Vagina (tissue), 2 donors: ENCODE measurements at regions not wholly inside any gene's neighbourhood (a gene's known extent, or its start where the extent isn't known, plus 50 kb on each side); places are given as distances from the start of the nearest gene placed in this dataset.

Experiments
- DNase-seq, 2 donors: peaks; one replicate each; pipeline ENCODE4 v3.0.0-alpha.2; 2017; ENCODE audit errors: extremely low spot score in 2 of 2
- H3K27ac ChIP-seq: fragments of 200-600 bp; sonication (generic); one replicate; pipeline ENCODE4 v1.5.1; 2019
- H3K27me3 ChIP-seq: fragments of 200-600 bp; sonication (generic); one replicate; pipeline ENCODE4 v1.5.1; 2019
- H3K36me3 ChIP-seq, 2 donors: fragments of 200-600 bp; sonication (generic); one replicate each; pipeline ENCODE4 v1.5.1; 2017 to 2019
- H3K4me1 ChIP-seq: fragments of 200-600 bp; sonication (generic); one replicate; pipeline ENCODE4 v1.5.1; 2019
- H3K4me3 ChIP-seq, 2 donors: fragments of 200-600 bp; sonication (generic); 1 replicate in 1 of 2; 2 replicates in 1 of 2; pipeline ENCODE4 v1.5.1; 2016 to 2019
- H3K9me3 ChIP-seq: fragments of 200-600 bp; sonication (generic); one replicate; pipeline ENCODE4 v1.5.1; 2019
- POLR2A ChIP-seq, 2 donors: fragments of 450-650 bp; IDR thresholded peaks; one replicate each; pipeline ENCODE4 v1.6.1; 2017; ENCODE audit warnings: antibody characterized with exemption in 2 of 2, mild to moderate bottlenecking in 2 of 2, moderate library complexity in 2 of 2
- POLR2AphosphoS5 ChIP-seq, 2 donors: sonication (generic); formaldehyde crosslinking; IDR thresholded peaks; one replicate each; pipeline ENCODE4 v1.9.0; 2017; ENCODE audit warnings: antibody characterized with exemption in 2 of 2, mild to moderate bottlenecking in 2 of 2, low read depth in 1 of 2; ENCODE audit not compliant: insufficient read depth in 1 of 2
- intact Hi-C: fragments of 100-400 bp; cut with DNase I; formaldehyde crosslinking; loops from one replicate; pipeline ENCODE4 v1.15.1; 2023
- TF ChIP-seq, protein P1 (sequence below), 3 experiments: fragments of 450-650 bp in 2 of 3; fragments of 200-600 bp in 1 of 3; sonication (generic) in 1 of 3; IDR thresholded peaks; one replicate each; pipeline ENCODE4 v1.5.1; 2017 to 2019; ENCODE audit warnings: antibody characterized with exemption in 3 of 3, mild to moderate bottlenecking in 2 of 3, moderate library complexity in 2 of 3

DNA sequence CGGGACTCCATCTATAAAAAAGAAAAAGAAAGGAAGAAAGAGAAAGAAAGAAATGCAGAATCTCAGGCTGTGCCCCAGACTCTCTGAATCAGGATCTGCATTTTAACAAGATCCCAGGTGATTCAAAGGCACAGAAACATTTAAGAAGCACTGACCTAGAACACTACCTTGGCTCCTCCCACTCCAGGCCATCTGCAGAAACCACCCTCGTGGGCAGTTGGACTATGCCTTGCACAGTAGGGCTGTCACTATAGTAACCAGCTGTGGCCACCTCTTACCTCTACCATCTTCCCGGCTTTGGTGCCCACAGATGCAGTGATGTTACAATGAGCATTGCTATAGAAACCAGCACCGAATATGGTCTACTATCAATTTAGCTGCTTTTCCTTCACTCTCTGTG lies 110.9 kb upstream of the PWP1 start:
- Histone ChIP-seq H3K4me3 (no peak overlapping the region), H3K27ac (no peak overlapping the region), H3K36me3 (no peaks in the 10 kb centered on the region), H3K27me3 (no peaks in the 10 kb centered on the region), H3K9me3 (no peaks in the 10 kb centered on the region), H3K4me1 (no peaks in the 10 kb centered on the region)
- intact Hi-C loops = no loop called here
- no peak for DNase-seq
- TF ChIP-seq POLR2A (IDR thresholded peaks at IDR 0.05) = no peak

DNA sequence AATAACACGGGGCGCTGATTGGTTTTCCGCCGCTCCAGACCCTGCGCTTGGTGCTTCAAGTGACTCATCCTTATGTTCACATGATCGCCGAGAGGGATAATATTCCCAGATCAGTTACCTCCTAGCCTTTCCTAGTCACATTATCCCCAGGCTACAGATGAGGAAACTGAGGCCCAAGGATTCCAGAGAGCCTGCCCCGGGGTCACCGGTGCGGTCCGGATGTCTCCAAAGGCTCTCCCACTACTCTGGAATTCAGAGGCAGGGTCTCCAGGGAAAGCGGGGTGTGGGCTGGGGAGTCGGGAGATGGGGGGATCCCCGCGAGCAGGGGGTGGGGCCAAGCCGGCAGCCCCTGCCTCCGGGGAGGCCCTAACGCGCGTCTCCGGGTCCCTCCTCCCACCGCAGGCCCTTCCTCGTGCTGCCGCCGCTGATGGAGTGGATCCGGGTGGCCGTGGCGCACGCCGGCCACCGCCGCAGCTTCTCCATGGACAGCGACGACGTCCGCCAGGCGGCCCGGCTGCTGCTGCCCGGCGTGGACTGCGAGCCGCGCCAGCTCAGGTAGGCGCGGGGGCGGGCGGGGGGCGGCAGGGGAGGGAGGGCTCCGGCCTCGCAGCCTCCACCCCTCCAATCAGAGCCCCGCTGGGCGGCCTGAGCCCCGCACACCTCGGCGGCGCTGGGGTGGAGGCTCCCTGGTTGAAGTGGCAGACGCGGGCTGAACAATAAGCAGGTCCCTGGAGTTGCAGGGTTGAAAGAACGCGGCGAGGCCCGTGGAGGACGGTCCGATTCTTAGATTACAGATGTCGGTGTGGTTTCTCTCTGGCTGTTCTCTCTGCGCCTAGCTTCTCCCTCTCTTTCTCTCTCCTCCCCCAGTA lies 104.6 kb upstream of the PWP1 start:
- DNase-seq = no peak
- H3K36me3 ChIP-seq = no peaks in the 10 kb centered on the region
- no peaks in the 10 kb centered on the region for H3K9me3 ChIP-seq
- no peaks in the 10 kb centered on the region for H3K27me3 ChIP-seq
- intact Hi-C loops = no loop called here
- no peak overlapping the region for H3K27ac ChIP-seq
- H3K4me3 ChIP-seq = peak overlapping the region; percentile 12 to 24
- no peak for TF ChIP-seq POLR2A (IDR thresholded peaks at IDR 0.05)
- TF ChIP-seq POLR2AphosphoS5 (IDR thresholded peaks at IDR 0.05; ENCODE audit: insufficient read depth in 1 of 2, low read depth in 1 of 2) = no peak
- H3K4me1 ChIP-seq = no peaks in the 10 kb centered on the region

DNA sequence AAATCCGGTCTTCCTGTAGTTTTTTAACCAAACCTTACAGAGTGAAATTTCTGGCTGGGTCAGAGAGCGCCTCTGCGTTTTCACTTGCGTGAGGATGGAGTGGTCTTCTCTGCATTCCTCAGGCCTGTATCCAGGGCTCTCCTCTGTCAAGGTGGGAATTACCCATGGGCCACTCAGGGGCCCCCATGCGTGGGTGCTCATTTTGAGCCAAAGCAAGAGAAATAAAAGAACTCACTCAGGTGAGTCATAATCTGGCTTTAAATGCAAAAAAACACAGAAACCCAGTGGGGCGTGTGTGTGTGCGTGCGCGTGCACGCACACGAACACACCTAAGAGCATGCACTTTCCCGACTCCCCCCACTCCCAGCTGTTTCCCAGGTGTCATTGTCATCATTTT lies 104.0 kb upstream of the PWP1 start:
- H3K4me3 ChIP-seq = peak overlapping the region; percentile 12 to 24
- H3K9me3 ChIP-seq = no peaks in the 10 kb centered on the region
- no peaks in the 10 kb centered on the region for H3K36me3 ChIP-seq
- intact Hi-C loops = no loop called here
- no peaks in the 10 kb centered on the region for H3K27me3 ChIP-seq
- no peak for TF ChIP-seq POLR2AphosphoS5 (IDR thresholded peaks at IDR 0.05; ENCODE audit: insufficient read depth in 1 of 2, low read depth in 1 of 2)
- TF ChIP-seq, protein P1, sequence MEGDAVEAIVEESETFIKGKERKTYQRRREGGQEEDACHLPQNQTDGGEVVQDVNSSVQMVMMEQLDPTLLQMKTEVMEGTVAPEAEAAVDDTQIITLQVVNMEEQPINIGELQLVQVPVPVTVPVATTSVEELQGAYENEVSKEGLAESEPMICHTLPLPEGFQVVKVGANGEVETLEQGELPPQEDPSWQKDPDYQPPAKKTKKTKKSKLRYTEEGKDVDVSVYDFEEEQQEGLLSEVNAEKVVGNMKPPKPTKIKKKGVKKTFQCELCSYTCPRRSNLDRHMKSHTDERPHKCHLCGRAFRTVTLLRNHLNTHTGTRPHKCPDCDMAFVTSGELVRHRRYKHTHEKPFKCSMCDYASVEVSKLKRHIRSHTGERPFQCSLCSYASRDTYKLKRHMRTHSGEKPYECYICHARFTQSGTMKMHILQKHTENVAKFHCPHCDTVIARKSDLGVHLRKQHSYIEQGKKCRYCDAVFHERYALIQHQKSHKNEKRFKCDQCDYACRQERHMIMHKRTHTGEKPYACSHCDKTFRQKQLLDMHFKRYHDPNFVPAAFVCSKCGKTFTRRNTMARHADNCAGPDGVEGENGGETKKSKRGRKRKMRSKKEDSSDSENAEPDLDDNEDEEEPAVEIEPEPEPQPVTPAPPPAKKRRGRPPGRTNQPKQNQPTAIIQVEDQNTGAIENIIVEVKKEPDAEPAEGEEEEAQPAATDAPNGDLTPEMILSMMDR (IDR thresholded peaks at IDR 0.05) = no peak
- no peak for TF ChIP-seq POLR2A (IDR thresholded peaks at IDR 0.05)
- no peak overlapping the region for H3K27ac ChIP-seq
- no peaks in the 10 kb centered on the region for H3K4me1 ChIP-seq
- no peak for DNase-seq

DNA sequence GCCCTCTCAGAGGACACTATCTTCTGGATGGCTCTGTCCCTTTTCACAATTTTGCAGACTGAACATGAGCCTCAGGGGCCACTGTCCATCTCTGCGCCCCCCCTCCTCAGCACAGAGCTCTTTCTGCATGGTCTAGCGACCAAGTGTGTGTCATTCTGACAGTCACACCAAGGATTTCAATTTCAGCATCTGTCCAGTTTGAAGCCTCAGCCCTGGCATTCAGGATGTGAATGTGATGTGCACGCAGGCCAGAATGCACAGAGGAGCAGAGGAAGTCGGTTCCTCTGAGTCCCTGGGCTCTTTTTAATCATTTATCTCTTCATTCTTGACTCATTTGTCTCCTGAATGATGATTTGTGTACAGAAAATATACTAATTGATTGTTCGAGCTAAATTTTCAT lies 102.0 kb upstream of the PWP1 start:
- H3K36me3 ChIP-seq = no peaks in the 10 kb centered on the region

DNA sequence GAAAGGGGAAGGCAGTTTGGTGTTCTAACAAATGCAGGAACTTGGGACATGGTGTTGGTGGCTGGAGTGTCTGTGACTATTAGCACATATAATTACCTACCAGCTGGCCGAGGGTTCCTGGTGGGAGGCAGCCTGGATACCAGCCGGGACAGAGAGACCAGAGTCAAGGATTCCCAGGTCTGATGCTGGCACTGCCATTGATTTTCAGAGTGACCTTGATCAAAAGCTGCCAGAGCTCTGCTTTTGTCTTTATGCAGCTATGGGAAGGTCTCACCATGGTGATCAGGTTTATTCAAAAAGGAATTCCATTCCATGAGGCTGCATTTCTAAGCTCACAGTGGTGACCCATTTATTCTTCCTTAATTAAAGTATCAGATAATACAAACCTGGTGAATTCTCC lies 101.0 kb upstream of the PWP1 start:
- Histone ChIP-seq H3K36me3 (no peaks in the 10 kb centered on the region), H3K4me3 (no peak overlapping the region), H3K27ac (no peak overlapping the region), H3K9me3 (no peaks in the 10 kb centered on the region), H3K4me1 (no peaks in the 10 kb centered on the region), H3K27me3 (no peaks in the 10 kb centered on the region)
- TF ChIP-seq POLR2AphosphoS5 (IDR thresholded peaks at IDR 0.05; ENCODE audit: insufficient read depth in 1 of 2, low read depth in 1 of 2) (no peak), POLR2A (IDR thresholded peaks at IDR 0.05) (no peak)
- TF ChIP-seq, protein P1 (IDR thresholded peaks at IDR 0.05) = no peak
- no peak for DNase-seq
- intact Hi-C loops = no loop called here

More for the DNA sequence above, 102.0 kb upstream of the PWP1 start:
- Histone ChIP-seq H3K27ac (no peak overlapping the region), H3K4me1 (no peaks in the 10 kb centered on the region), H3K27me3 (no peaks in the 10 kb centered on the region), H3K9me3 (no peaks in the 10 kb centered on the region), H3K4me3 (no peak overlapping the region)
- intact Hi-C loops = no loop called here
- DNase-seq = no peak
- TF ChIP-seq POLR2AphosphoS5 (IDR thresholded peaks at IDR 0.05; ENCODE audit: insufficient read depth in 1 of 2, low read depth in 1 of 2) = no peak
- TF ChIP-seq, protein P1 (IDR thresholded peaks at IDR 0.05) = no peak
- TF ChIP-seq POLR2A (IDR thresholded peaks at IDR 0.05) = no peak

DNA sequence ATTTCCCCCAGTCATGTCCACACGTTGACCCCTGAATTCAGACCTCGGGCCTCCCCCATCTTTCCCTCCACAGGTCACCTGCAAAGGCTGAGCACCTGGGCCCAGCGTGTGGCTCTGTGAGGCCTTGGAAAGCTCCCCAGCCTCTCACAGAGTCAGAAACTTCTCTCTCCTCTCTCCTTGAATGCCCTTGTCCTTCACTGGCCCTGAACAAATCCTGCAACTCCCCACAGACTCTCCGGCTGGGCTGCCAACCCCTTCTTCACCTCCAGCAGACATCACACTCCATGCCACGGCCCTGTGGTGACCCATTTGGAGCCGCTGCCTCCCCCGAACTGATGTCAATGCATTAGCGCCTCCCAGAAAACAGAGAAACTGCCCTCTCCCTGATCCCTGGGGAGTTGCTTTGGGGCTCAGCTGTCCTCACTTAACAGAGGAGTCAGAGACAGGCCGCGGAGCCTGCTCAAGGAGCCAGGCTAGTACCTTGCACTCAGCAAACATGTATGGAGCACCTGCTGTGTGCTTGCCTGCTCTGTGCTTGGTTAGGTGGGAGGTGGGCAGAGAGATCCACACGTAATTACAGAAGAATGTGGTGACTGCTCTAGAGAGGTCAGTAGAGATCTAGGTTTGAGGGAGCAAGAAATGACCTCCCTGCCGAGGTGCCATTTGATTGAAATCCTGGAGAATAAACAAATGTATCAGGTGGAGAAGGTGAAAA lies 99.2 kb upstream of the PWP1 start:
- intact Hi-C loops = no loop called here
- Histone ChIP-seq H3K36me3 (no peaks in the 10 kb centered on the region), H3K9me3 (no peaks in the 10 kb centered on the region), H3K27me3 (no peaks in the 10 kb centered on the region), H3K4me1 (no peaks in the 10 kb centered on the region), H3K4me3 (no peak overlapping the region), H3K27ac (no peak overlapping the region)
- TF ChIP-seq, protein P1 (IDR thresholded peaks at IDR 0.05) = no peak
- TF ChIP-seq POLR2A (IDR thresholded peaks at IDR 0.05) (no peak), POLR2AphosphoS5 (IDR thresholded peaks at IDR 0.05; ENCODE audit: insufficient read depth in 1 of 2, low read depth in 1 of 2) (no peak)
- DNase-seq = no peak
